ENCODE measurements at regions not wholly inside any gene's neighbourhood (a gene's known extent, or its start where the extent isn't known, plus 50 kb on each side); places are given as distances from the start of the nearest gene placed in this dataset.

GRCh38 chr12:18953505-18953904 is 176.0 kb upstream of the PLEKHA5 start:
- no peaks in the 10 kb centered on the region for H3K79me2 ChIP-seq (ENCODE audit: control insufficient read depth, insufficient read depth, low read length)
- FAIRE-seq: no peak
- in situ Hi-C loops (cut with MboI): no loop called here
- no peak overlapping the region for H3K4me2 ChIP-seq (ENCODE audit: insufficient read depth, low read length)
- 0% methylated on average over 1 of the region's 1 CpG for WGBS (ENCODE audit: insufficient coverage, low coverage, missing lambda C conversion rate)
- no peaks in the 10 kb centered on the region for H3K27me3 ChIP-seq (ENCODE audit: control insufficient read depth in 2 of 2, insufficient read depth in 2 of 2, low read length in 2 of 2)
- no peaks in the 10 kb centered on the region; a peak in 1 of 5 replicates for H3K4me1 ChIP-seq (replicated peaks in 1 of 2; ENCODE audit: control insufficient read depth in 2 of 2, insufficient read depth in 2 of 2, low read length in 2 of 2)
- intact Hi-C loops (cut with micrococcal nuclease): no loop called here
- no peaks in the 10 kb centered on the region for H3K9me3 ChIP-seq (replicated peaks; ENCODE audit: control insufficient read depth, insufficient read depth, low read depth, low read length)
- ATAC-seq: no peak
- no TSS peak for BruUV-seq (replicated peaks)
- no peak overlapping the region for H3K4me3 ChIP-seq
- CTCF ChIA-PET (ENCODE audit: low intra/inter-chr PET ratio): no interaction called here
- no peak for DNase-seq (ENCODE audit: extremely low read depth in 1 of 4, low spot score in 3 of 4)
- no peaks in the 10 kb centered on the region for H3K9me1 ChIP-seq (ENCODE audit: control insufficient read depth, insufficient read depth, low read length)
- no peaks in the 10 kb centered on the region for H4K20me1 ChIP-seq (replicated peaks; ENCODE audit: control insufficient read depth, insufficient read depth, low read length)
- POLR2A ChIA-PET: no interaction called here
- no peak for TF ChIP-seq HNRNPH1 (optimal IDR thresholded peaks at IDR 0.05; ENCODE audit: low read depth, low read length)
- H2AFZ ChIP-seq (ENCODE audit: low read depth, low read length): no peak overlapping the region
- H3K36me3 ChIP-seq (ENCODE audit: control insufficient read depth, insufficient read depth, low read length): no peaks in the 10 kb centered on the region
- H3K9ac ChIP-seq (ENCODE audit: insufficient read depth in 1 of 2, low read depth in 2 of 2, low read length in 2 of 2): no peak overlapping the region
- no peak overlapping the region for H3K27ac ChIP-seq (ENCODE audit: extremely low read depth, low read depth, low read length)

DNA sequence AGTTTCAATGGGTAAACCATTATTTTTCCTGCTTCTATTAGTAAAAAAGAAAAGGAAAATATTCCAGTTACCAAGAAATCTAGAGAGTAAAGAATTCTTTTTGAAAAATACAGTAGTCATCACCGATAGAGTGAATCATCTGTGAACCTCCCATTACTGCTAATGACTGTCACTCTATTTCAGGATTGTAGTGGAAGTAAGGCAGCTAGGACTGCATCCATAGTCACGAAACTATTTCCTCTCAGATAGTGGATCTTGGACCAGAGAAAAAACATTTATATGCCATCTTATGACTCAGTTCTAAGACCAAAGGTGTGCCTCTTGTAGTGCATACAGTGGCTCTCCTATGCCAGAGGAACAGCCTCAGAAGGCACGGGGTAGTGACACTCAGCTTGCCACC is 173.9 kb upstream of the PLEKHA5 start:
- Histone ChIP-seq H3K79me2 (ENCODE audit: control insufficient read depth, insufficient read depth, low read length) (no peaks in the 10 kb centered on the region), H3K9me1 (ENCODE audit: control insufficient read depth, insufficient read depth, low read length) (no peaks in the 10 kb centered on the region), H3K4me1 (replicated peaks in 1 of 2; ENCODE audit: control insufficient read depth in 2 of 2, insufficient read depth in 2 of 2, low read length in 2 of 2) (no peaks in the 10 kb centered on the region; a peak in 1 of 5 replicates), H3K36me3 (ENCODE audit: control insufficient read depth, insufficient read depth, low read length) (no peaks in the 10 kb centered on the region), H4K20me1 (replicated peaks; ENCODE audit: control insufficient read depth, insufficient read depth, low read length) (no peaks in the 10 kb centered on the region), H3K9me3 (replicated peaks; ENCODE audit: control insufficient read depth, insufficient read depth, low read depth, low read length) (no peaks in the 10 kb centered on the region), H3K4me3 (no peak overlapping the region), H2AFZ (ENCODE audit: low read depth, low read length) (no peak overlapping the region), H3K4me2 (ENCODE audit: insufficient read depth, low read length) (no peak overlapping the region), H3K27me3 (ENCODE audit: control insufficient read depth in 2 of 2, insufficient read depth in 2 of 2, low read length in 2 of 2) (no peaks in the 10 kb centered on the region), H3K9ac (ENCODE audit: insufficient read depth in 1 of 2, low read depth in 2 of 2, low read length in 2 of 2) (no peak overlapping the region), H3K27ac (ENCODE audit: extremely low read depth, low read depth, low read length) (no peak overlapping the region)
- intact Hi-C loops (cut with micrococcal nuclease) (no loop called here), in situ Hi-C loops (cut with MboI) (no loop called here)
- POLR2A ChIA-PET: no interaction called here
- no peak for ATAC-seq
- CTCF ChIA-PET (ENCODE audit: low intra/inter-chr PET ratio): no interaction called here
- no peak for DNase-seq (ENCODE audit: extremely low read depth in 1 of 4, low spot score in 3 of 4)
- FAIRE-seq: no peak
- 2% methylated on average over 3 of the region's 3 CpGs for WGBS (ENCODE audit: insufficient coverage, low coverage, missing lambda C conversion rate)
- no TSS peak for BruUV-seq (replicated peaks)
- no peak for TF ChIP-seq ARID2 (IDR thresholded peaks at IDR 0.05)
- TF ChIP-seq, protein P1, sequence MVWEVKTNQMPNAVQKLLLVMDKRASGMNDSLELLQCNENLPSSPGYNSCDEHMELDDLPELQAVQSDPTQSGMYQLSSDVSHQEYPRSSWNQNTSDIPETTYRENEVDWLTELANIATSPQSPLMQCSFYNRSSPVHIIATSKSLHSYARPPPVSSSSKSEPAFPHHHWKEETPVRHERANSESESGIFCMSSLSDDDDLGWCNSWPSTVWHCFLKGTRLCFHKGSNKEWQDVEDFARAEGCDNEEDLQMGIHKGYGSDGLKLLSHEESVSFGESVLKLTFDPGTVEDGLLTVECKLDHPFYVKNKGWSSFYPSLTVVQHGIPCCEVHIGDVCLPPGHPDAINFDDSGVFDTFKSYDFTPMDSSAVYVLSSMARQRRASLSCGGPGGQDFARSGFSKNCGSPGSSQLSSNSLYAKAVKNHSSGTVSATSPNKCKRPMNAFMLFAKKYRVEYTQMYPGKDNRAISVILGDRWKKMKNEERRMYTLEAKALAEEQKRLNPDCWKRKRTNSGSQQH (CRISPR knock-in tag; IDR thresholded peaks at IDR 0.05): no peak
- TF ChIP-seq MCM5 (IDR thresholded peaks at IDR 0.05; ENCODE audit: low read depth): no peak
- no peak for TF ChIP-seq EGR1 (conservative IDR thresholded peaks at IDR 0.05)
- no peak for TF ChIP-seq CHD4 (IDR thresholded peaks at IDR 0.05; ENCODE audit: insufficient read depth, insufficient replicate concordance, low read depth, low read length, poor library complexity, severe bottlenecking)
- TF ChIP-seq, protein P2, sequence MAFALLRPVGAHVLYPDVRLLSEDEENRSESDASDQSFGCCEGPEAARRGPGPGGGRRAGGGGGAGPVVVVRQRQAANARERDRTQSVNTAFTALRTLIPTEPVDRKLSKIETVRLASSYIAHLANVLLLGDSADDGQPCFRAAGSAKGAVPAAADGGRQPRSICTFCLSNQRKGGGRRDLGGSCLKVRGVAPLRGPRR (CRISPR knock-in tag; IDR thresholded peaks at IDR 0.05): no peak
- TF ChIP-seq, protein P3, sequence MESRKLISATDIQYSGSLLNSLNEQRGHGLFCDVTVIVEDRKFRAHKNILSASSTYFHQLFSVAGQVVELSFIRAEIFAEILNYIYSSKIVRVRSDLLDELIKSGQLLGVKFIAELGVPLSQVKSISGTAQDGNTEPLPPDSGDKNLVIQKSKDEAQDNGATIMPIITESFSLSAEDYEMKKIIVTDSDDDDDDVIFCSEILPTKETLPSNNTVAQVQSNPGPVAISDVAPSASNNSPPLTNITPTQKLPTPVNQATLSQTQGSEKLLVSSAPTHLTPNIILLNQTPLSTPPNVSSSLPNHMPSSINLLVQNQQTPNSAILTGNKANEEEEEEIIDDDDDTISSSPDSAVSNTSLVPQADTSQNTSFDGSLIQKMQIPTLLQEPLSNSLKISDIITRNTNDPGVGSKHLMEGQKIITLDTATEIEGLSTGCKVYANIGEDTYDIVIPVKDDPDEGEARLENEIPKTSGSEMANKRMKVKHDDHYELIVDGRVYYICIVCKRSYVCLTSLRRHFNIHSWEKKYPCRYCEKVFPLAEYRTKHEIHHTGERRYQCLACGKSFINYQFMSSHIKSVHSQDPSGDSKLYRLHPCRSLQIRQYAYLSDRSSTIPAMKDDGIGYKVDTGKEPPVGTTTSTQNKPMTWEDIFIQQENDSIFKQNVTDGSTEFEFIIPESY (CRISPR knock-in tag; IDR thresholded peaks at IDR 0.05): no peak
- TF ChIP-seq ZNF695 (CRISPR knock-in tag; IDR thresholded peaks at IDR 0.05): no peak
- no peak for TF ChIP-seq SAFB2 (IDR thresholded peaks at IDR 0.05; ENCODE audit: borderline replicate concordance, low read depth, low read length, severe bottlenecking)
- no peak for TF ChIP-seq PRMT5 (CRISPR knock-in tag; IDR thresholded peaks at IDR 0.05)
- no peak for TF ChIP-seq FOXK2 (conservative IDR thresholded peaks at IDR 0.05 in 1 of 2, IDR thresholded peaks at IDR 0.05 in 1 of 2; ENCODE audit: low read depth in 2 of 2)
- no peak for TF ChIP-seq NRF1 (conservative IDR thresholded peaks at IDR 0.05 in 1 of 2, IDR thresholded peaks at IDR 0.05 in 1 of 2)

All from K562 (cell line).